GM12878 (cell line): ENCODE measurements at regions not wholly inside any gene's neighbourhood (a gene's known extent, or its start where the extent isn't known, plus 50 kb on each side); places are given as distances from the start of the nearest gene placed in this dataset.

Source experiments
- ATAC-seq: fragments of 200-7000 bp; cut with Tn5 transposase; 3 replicates; pipeline ENCODE4 v1.9.1; 2020; ENCODE audit warnings: mild to moderate bottlenecking, moderate library complexity
- BruUV-seq: library from RNA; stranded (reverse); fragments of 400-500 nt; replicated peaks from 2 replicates; lab custom pipeline; 2021; lab: Mats Ljungman, UMichigan
- CTCF ChIA-PET: fragments of 300-600 bp; sonication (Branson Sonifier 250); formaldehyde crosslinking; extraction: SDS; loops from one replicate; lab custom pipeline; 2021; ENCODE audit warnings: inconsistent platforms; lab: Yijun Ruan, JAX
- POLR2A ChIA-PET: fragments of 350-600 bp; formaldehyde crosslinking; extraction: SDS; loops from one replicate; lab custom pipeline; 2021; ENCODE audit warnings: inconsistent platforms; lab: Charles Lee
- RAD21 ChIA-PET: fragments of 300-600 bp; sonication (Branson Sonifier 250); formaldehyde crosslinking; loops from one replicate; lab custom pipeline; 2023; ENCODE audit warnings: antibody characterized with exemption; ENCODE audit not compliant: unreplicated experiment; lab: Charles Lee
- SMC1A ChIA-PET: fragments of 300-600 bp; sonication (Branson Sonifier 250); formaldehyde crosslinking; loops from one replicate; lab custom pipeline; 2023; ENCODE audit not compliant: unreplicated experiment, uncharacterized antibody; lab: Charles Lee
- DNase-seq: peaks from one replicate; pipeline ENCODE4 v3.0.0-alpha.2; 2011; ENCODE audit warnings: low read depth, low spot score
- FAIRE-seq: peaks from 3 replicates; lab custom pipeline; 2011; peaks lifted over from hg19 to GRCh38; lab: Jason Lieb, UNC
- H2AFZ ChIP-seq: 2 replicates; pipeline ENCODE4 v1.6.0; 2011; ENCODE audit warnings: low read depth, low read length, control low read depth; ENCODE audit not compliant: control insufficient read depth
- H3K27ac ChIP-seq: 2 replicates; pipeline ENCODE4 v1.5.1; 2011; ENCODE audit warnings: control low read depth; ENCODE audit not compliant: control insufficient read depth, insufficient read depth
- H3K27me3 ChIP-seq, 2 experiments: replicated peaks in 1 of 2; 2 replicates each; pipeline versions ENCODE4 v1.6.0 to v1.6.1; 2011; ENCODE audit warnings: low read length in 1 of 2; ENCODE audit not compliant: control insufficient read depth in 2 of 2, insufficient read depth in 2 of 2
- H3K36me3 ChIP-seq, 2 experiments: 2 replicates each; pipeline ENCODE4 v1.5.1; 2011; ENCODE audit warnings: low read length in 1 of 2; ENCODE audit not compliant: control insufficient read depth in 2 of 2, insufficient read depth in 2 of 2
- H3K4me1 ChIP-seq: 2 replicates; pipeline ENCODE4 v1.6.1; 2011; ENCODE audit warnings: mild to moderate bottlenecking, low read length, moderate library complexity, mixed read lengths; ENCODE audit not compliant: control insufficient read depth, insufficient read depth
- H3K4me2 ChIP-seq: 2 replicates; pipeline ENCODE4 v1.6.0; 2011; ENCODE audit warnings: control low read depth; ENCODE audit not compliant: control insufficient read depth, insufficient read depth
- H3K4me3 ChIP-seq: fragments of 200-600 bp; sonication (generic); 2 replicates; pipeline ENCODE4 v1.5.1; 2016
- H3K79me2 ChIP-seq: 2 replicates; pipeline ENCODE4 v1.6.0; 2011; ENCODE audit warnings: low read length; ENCODE audit not compliant: control insufficient read depth, insufficient read depth
- H3K9ac ChIP-seq: 2 replicates; pipeline ENCODE4 v1.8.0; 2011; ENCODE audit warnings: low read length, control low read depth, mixed read lengths; ENCODE audit not compliant: control insufficient read depth, insufficient read depth
- H3K9me3 ChIP-seq: replicated peaks from 3 replicates; pipeline ENCODE4 v1.5.1; 2011; ENCODE audit warnings: mild to moderate bottlenecking, low read length; ENCODE audit not compliant: control insufficient read depth, insufficient read depth
- H4K20me1 ChIP-seq: 2 replicates; pipeline ENCODE4 v1.6.0; 2011; ENCODE audit not compliant: control insufficient read depth, insufficient read depth
- ATF3 ChIP-seq: IDR thresholded peaks from 2 replicates; pipeline ENCODE4 v1.6.1; 2011; ENCODE audit warnings: low read depth, mild to moderate bottlenecking, low read length, moderate library complexity, borderline replicate concordance; ENCODE audit errors: extremely low read depth
- BCL11A ChIP-seq: IDR thresholded peaks from 2 replicates; pipeline ENCODE4 v1.6.1; 2011; ENCODE audit warnings: low read depth, low read length
- CBX5 ChIP-seq: sonication (generic); IDR thresholded peaks from 2 replicates; pipeline ENCODE4 v1.6.1; 2016; ENCODE audit warnings: low read depth, moderate library complexity, mild to moderate bottlenecking, inconsistent platforms
- CEBPB ChIP-seq, 2 experiments: fragments of 150-350 bp in 1 of 2; IDR thresholded peaks; 2 replicates each; pipeline ENCODE4 v1.6.1; 2012 to 2014; ENCODE audit warnings: low read depth in 2 of 2, low read length in 2 of 2, borderline replicate concordance in 1 of 2, inconsistent platforms in 1 of 2
- CHD2 ChIP-seq: IDR thresholded peaks from 2 replicates; pipeline ENCODE4 v1.6.1; 2011; ENCODE audit warnings: low read depth, low read length, improper control_type of control experiment, borderline replicate concordance
- FOXM1 ChIP-seq: IDR thresholded peaks from 2 replicates; pipeline ENCODE4 v1.6.1; 2012; ENCODE audit warnings: low read depth, mild to moderate bottlenecking, inconsistent platforms, low read length, moderate library complexity
- GATAD2B ChIP-seq: fragments of 450-650 bp; conservative IDR thresholded peaks from 2 replicates; pipeline ENCODE4 v1.6.1; 2017; ENCODE audit warnings: low read depth, mild to moderate bottlenecking, moderate library complexity
- HCFC1 ChIP-seq: fragments of 150-350 bp; IDR thresholded peaks from 2 replicates; pipeline ENCODE4 v1.6.1; 2014; ENCODE audit warnings: low read length
- KDM1A ChIP-seq: fragments of 200-600 bp; sonication (generic); IDR thresholded peaks from 2 replicates; pipeline ENCODE4 v1.6.1; 2016; ENCODE audit warnings: borderline replicate concordance
- KLF5 ChIP-seq: fragments of 450-650 bp; IDR thresholded peaks from 2 replicates; pipeline ENCODE4 v1.6.1; 2014; ENCODE audit warnings: mild to moderate bottlenecking; ENCODE audit not compliant: partially characterized antibody
- NFXL1 ChIP-seq: fragments of 450-650 bp; IDR thresholded peaks from 2 replicates; pipeline ENCODE4 v1.6.1; 2017; ENCODE audit warnings: antibody characterized with exemption, mild to moderate bottlenecking, borderline replicate concordance
- PBX3 ChIP-seq: IDR thresholded peaks from 2 replicates; pipeline ENCODE4 v1.6.1; 2011; ENCODE audit warnings: mild to moderate bottlenecking, low read depth, low read length, moderate library complexity; ENCODE audit not compliant: insufficient replicate concordance
- PKNOX1 ChIP-seq: fragments of 450-650 bp; IDR thresholded peaks from 2 replicates; pipeline ENCODE4 v1.6.1; 2016; ENCODE audit warnings: mild to moderate bottlenecking
- RAD21 ChIP-seq: IDR thresholded peaks from 2 replicates; pipeline ENCODE4 v1.6.1; 2011; ENCODE audit warnings: mild to moderate bottlenecking, low read depth, low read length, moderate library complexity; ENCODE audit not compliant: insufficient read depth
- RELA ChIP-seq: fragments of 450-650 bp; IDR thresholded peaks from 2 replicates; pipeline ENCODE4 v1.8.0; 2014; ENCODE audit warnings: borderline replicate concordance; ENCODE audit not compliant: partially characterized antibody
- SIX5 ChIP-seq: IDR thresholded peaks from 2 replicates; pipeline ENCODE4 v1.6.1; 2011; ENCODE audit warnings: mild to moderate bottlenecking, low read depth, low read length, moderate library complexity; ENCODE audit not compliant: severe bottlenecking
- SMC3 ChIP-seq: IDR thresholded peaks from 2 replicates; pipeline ENCODE4 v1.6.1; 2011; ENCODE audit warnings: low read length, improper control_type of control experiment, borderline replicate concordance
- SPI1 ChIP-seq: IDR thresholded peaks from 2 replicates; pipeline ENCODE4 v1.6.1; 2011; ENCODE audit warnings: low read depth, mild to moderate bottlenecking, low read length, moderate library complexity, borderline replicate concordance; ENCODE audit not compliant: insufficient read depth
- SREBF1 ChIP-seq: IDR thresholded peaks from 2 replicates; pipeline ENCODE4 v1.6.1; 2012; ENCODE audit warnings: mild to moderate bottlenecking, low read length
- WRNIP1 ChIP-seq: IDR thresholded peaks from 2 replicates; pipeline ENCODE4 v1.6.1; 2011; ENCODE audit warnings: low read depth, low read length, improper control_type of control experiment, borderline replicate concordance
- ZNF274 ChIP-seq: IDR thresholded peaks from one replicate; pipeline ENCODE4 v1.8.0; 2011; ENCODE audit not compliant: insufficient read length, insufficient read depth
- WGBS: methylation state at CpG from one replicate; pipeline ENCODE4 v1.1.6; 2016; ENCODE audit warnings: low lambda C conversion rate; ENCODE audit not compliant: insufficient replicate concordance, insufficient coverage; ENCODE audit errors: missing lambda C conversion rate; 5-methylcytosine and 5-hydroxymethylcytosine counted together
- in situ Hi-C: fragments of 300-500 bp; cut with MboI; formaldehyde crosslinking; loops from 9 replicates; pipeline ENCODE4 v1.14.3; 2018; ENCODE audit warnings: mixed read lengths
- intact Hi-C: fragments of 100-400 bp; cut with micrococcal nuclease; formaldehyde crosslinking; loops from one replicate; pipeline ENCODE4 v1.14.2; 2022; ENCODE audit not compliant: unreplicated experiment
- TF ChIP-seq, protein P1 (sequence below): fragments of 150-350 bp; IDR thresholded peaks from 2 replicates; pipeline ENCODE4 v1.6.1; 2014; ENCODE audit warnings: mild to moderate bottlenecking, low read depth, low read length

GRCh38 chr3:30303770-30304169 lies 302.6 kb upstream of the TGFBR2 start (continued):
- TF ChIP-seq KLF5 (no peak), ZNF274 (no peak), FOXM1 (no peak), CEBPB (IDR thresholded peaks at IDR 0.05; ENCODE audit: borderline replicate concordance in 1 of 2, low read depth in 2 of 2, low read length in 2 of 2) (no peak), PKNOX1 (no peak), CHD2 (no peak)
- TF ChIP-seq, protein P1, sequence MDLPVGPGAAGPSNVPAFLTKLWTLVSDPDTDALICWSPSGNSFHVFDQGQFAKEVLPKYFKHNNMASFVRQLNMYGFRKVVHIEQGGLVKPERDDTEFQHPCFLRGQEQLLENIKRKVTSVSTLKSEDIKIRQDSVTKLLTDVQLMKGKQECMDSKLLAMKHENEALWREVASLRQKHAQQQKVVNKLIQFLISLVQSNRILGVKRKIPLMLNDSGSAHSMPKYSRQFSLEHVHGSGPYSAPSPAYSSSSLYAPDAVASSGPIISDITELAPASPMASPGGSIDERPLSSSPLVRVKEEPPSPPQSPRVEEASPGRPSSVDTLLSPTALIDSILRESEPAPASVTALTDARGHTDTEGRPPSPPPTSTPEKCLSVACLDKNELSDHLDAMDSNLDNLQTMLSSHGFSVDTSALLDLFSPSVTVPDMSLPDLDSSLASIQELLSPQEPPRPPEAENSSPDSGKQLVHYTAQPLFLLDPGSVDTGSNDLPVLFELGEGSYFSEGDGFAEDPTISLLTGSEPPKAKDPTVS: no peak

GRCh38 chr3:30305021-30305420 lies 301.4 kb upstream of the TGFBR2 start:
- DNase-seq: no peak
- no peak for ATAC-seq
- no TSS peak for BruUV-seq
- H3K4me2 ChIP-seq: no peak overlapping the region
- SMC1A ChIA-PET: no interaction called here
- no peak for FAIRE-seq
- no peaks in the 10 kb centered on the region for H3K27me3 ChIP-seq
- H3K36me3 ChIP-seq: no peaks in the 10 kb centered on the region
- H3K9ac ChIP-seq: no peak overlapping the region
- H3K79me2 ChIP-seq: no peaks in the 10 kb centered on the region
- RAD21 ChIA-PET: no interaction called here
- in situ Hi-C loops: no loop called here
- H3K9me3 ChIP-seq: no peaks in the 10 kb centered on the region
- H3K4me1 ChIP-seq: no peaks in the 10 kb centered on the region
- CTCF ChIA-PET: no interaction called here
- 20% methylated on average over 3 of the region's 3 CpGs for WGBS
- H3K4me3 ChIP-seq: no peak overlapping the region
- no peaks in the 10 kb centered on the region for H4K20me1 ChIP-seq
- intact Hi-C loops: no loop called here
- POLR2A ChIA-PET: no interaction called here
- H2AFZ ChIP-seq: no peak overlapping the region
- no peak overlapping the region for H3K27ac ChIP-seq
- no peak for TF ChIP-seq RAD21
- no peak for TF ChIP-seq CHD2
- TF ChIP-seq BCL11A: no peak
- no peak for TF ChIP-seq SREBF1
- no peak for TF ChIP-seq RELA
- TF ChIP-seq GATAD2B: no peak
- no peak for TF ChIP-seq NFXL1
- no peak for TF ChIP-seq HCFC1
- TF ChIP-seq WRNIP1: no peak
- TF ChIP-seq SPI1: no peak
- no peak for TF ChIP-seq SIX5
- TF ChIP-seq PBX3: no peak
- no peak for TF ChIP-seq KDM1A
- TF ChIP-seq CBX5: no peak
- no peak for TF ChIP-seq SMC3
- TF ChIP-seq ATF3: no peak
